HCT116 (cell line): ENCODE measurements at regions not wholly inside any gene's neighbourhood (a gene's known extent, or its start where the extent isn't known, plus 50 kb on each side); places are given as distances from the start of the nearest gene placed in this dataset.

Experiments used
- ATAC-seq: fragments of 200-7000 bp; cut with Tn5 transposase; 2 replicates; pipeline ENCODE4 v1.9.1; 2020; ENCODE audit warnings: mild to moderate bottlenecking, moderate library complexity
- BruUV-seq: library from RNA; stranded (reverse); fragments of 400-500 nt; replicated peaks from 2 replicates; lab custom pipeline; 2021; lab: Mats Ljungman, UMichigan
- CTCF ChIA-PET: fragments of 300-600 bp; sonication (Branson Sonifier 250); formaldehyde crosslinking; loops from one replicate; lab custom pipeline; 2021; ENCODE audit warnings: antibody characterized with exemption; lab: Charles Lee
- POLR2A ChIA-PET: fragments of 300-600, 350-600 bp; sonication (Branson Sonifier 250); formaldehyde crosslinking; loops from one replicate; lab custom pipeline; 2021; ENCODE audit warnings: antibody characterized with exemption; lab: Charles Lee
- RAD21 ChIA-PET, 2 experiments: fragments of 300-600 bp; sonication (Branson Sonifier 250); formaldehyde crosslinking; loops; one replicate each; lab custom pipeline; 2023; ENCODE audit warnings: low total read pairs in 2 of 2; ENCODE audit not compliant: uncharacterized antibody in 2 of 2, unreplicated experiment in 2 of 2, low non-redundant PET in 1 of 2; lab: Charles Lee
- DNase-seq: peaks from one replicate; pipeline ENCODE4 v3.0.0-alpha.2; 2010; ENCODE audit warnings: low read depth, low spot score
- H2AFZ ChIP-seq: fragments of 200-600 bp; shearing (Covaris generic), sonication (generic); 2 replicates; pipeline ENCODE4 v1.6.1; 2017; ENCODE audit warnings: low read depth, mixed run types, mixed read lengths, antibody characterized with exemption, low read length; ENCODE audit not compliant: poor library complexity, severe bottlenecking
- H3K27ac ChIP-seq: 2 replicates; pipeline ENCODE4 v1.5.1; 2012; ENCODE audit warnings: low read depth, low read length
- H3K27me3 ChIP-seq: fragments of 200-600 bp; sonication (generic); 2 replicates; pipeline ENCODE4 v1.6.1; 2016; ENCODE audit warnings: mixed run types, low read length, mixed read lengths; ENCODE audit not compliant: insufficient read depth
- H3K36me3 ChIP-seq, 2 experiments: fragments of 200-500 bp in 1 of 2; fragments of 200-600 bp in 1 of 2; sonication (Bioruptor generic) in 1 of 2; sonication (generic) in 1 of 2; 2 replicates each; pipeline versions ENCODE4 v1.5.1 to v1.6.1; 2014 to 2016; ENCODE audit warnings: low read length in 2 of 2, inconsistent platforms in 1 of 2, mixed read lengths in 1 of 2, mixed run types in 1 of 2; ENCODE audit not compliant: insufficient read depth in 2 of 2, control insufficient read depth in 1 of 2
- H3K4me1 ChIP-seq, 2 experiments: fragments of 200-600 bp in 1 of 2; sonication (generic) in 1 of 2; 2 replicates each; pipeline versions ENCODE4 v1.5.1 to v1.6.1; 2012 to 2017; ENCODE audit warnings: low read length in 2 of 2, inconsistent platforms in 1 of 2, mild to moderate bottlenecking in 1 of 2, mixed read lengths in 1 of 2, mixed run types in 1 of 2, moderate library complexity in 1 of 2; ENCODE audit not compliant: insufficient read depth in 2 of 2, control insufficient read depth in 1 of 2
- H3K4me2 ChIP-seq: fragments of 200-600 bp; sonication (generic); 2 replicates; pipeline ENCODE4 v1.6.1; 2017; ENCODE audit warnings: mixed run types, low read length, mixed read lengths
- H3K4me3 ChIP-seq, 2 experiments: fragments of 200-600 bp in 1 of 2; sonication (generic) in 1 of 2; replicated peaks in 1 of 2; 2 replicates each; pipeline ENCODE4 v1.5.1; 2011 to 2016; ENCODE audit warnings: low read length in 2 of 2, control low read depth in 1 of 2, low read depth in 1 of 2, mild to moderate bottlenecking in 1 of 2, mixed read lengths in 1 of 2, mixed run types in 1 of 2
- H3K79me2 ChIP-seq: fragments of 200-600 bp; sonication (generic); 2 replicates; pipeline ENCODE4 v1.6.1; 2017; ENCODE audit warnings: mild to moderate bottlenecking, mixed run types, low read length, moderate library complexity, mixed read lengths; ENCODE audit not compliant: insufficient read depth
- H3K9ac ChIP-seq: fragments of 200-600 bp; sonication (generic); 2 replicates; pipeline ENCODE4 v1.6.1; 2016; ENCODE audit warnings: low read length, mixed read lengths
- H3K9me2 ChIP-seq: fragments of 200-600 bp; sonication (generic), shearing (Covaris generic); 2 replicates; pipeline ENCODE4 v1.6.1; 2017; ENCODE audit warnings: mixed run types, mild to moderate bottlenecking, moderate library complexity; ENCODE audit not compliant: insufficient read depth
- H3K9me3 ChIP-seq, 2 experiments: fragments of 200-500 bp in 1 of 2; fragments of 200-600 bp in 1 of 2; sonication (Bioruptor generic) in 1 of 2; sonication (generic) in 1 of 2; 2 replicates each; pipeline ENCODE4 v1.6.1; 2014 to 2017; ENCODE audit warnings: low read length in 2 of 2, mixed read lengths in 2 of 2, inconsistent platforms in 1 of 2, low read depth in 1 of 2, mild to moderate bottlenecking in 1 of 2, mixed run types in 1 of 2, moderate library complexity in 1 of 2; ENCODE audit not compliant: control insufficient read depth in 1 of 2, insufficient read depth in 1 of 2
- H4K20me1 ChIP-seq: fragments of 200-600 bp; sonication (generic), shearing (Covaris generic); 2 replicates; pipeline ENCODE4 v1.6.1; 2017; ENCODE audit warnings: mixed run types, mild to moderate bottlenecking, moderate library complexity; ENCODE audit not compliant: insufficient read depth
- ATF3 ChIP-seq: IDR thresholded peaks from 2 replicates; pipeline ENCODE4 v1.6.1; 2012
- CBX3 ChIP-seq: IDR thresholded peaks from 2 replicates; pipeline ENCODE4 v1.6.1; 2012; ENCODE audit warnings: low read depth
- CEBPB ChIP-seq: IDR thresholded peaks from 2 replicates; pipeline ENCODE4 v1.6.1; 2012; ENCODE audit warnings: low read depth
- EGR1 ChIP-seq: IDR thresholded peaks from 2 replicates; pipeline ENCODE4 v1.6.1; 2012; ENCODE audit warnings: low read depth
- EZH2 ChIP-seq: fragments of 200-600 bp; sonication (generic); IDR thresholded peaks from 2 replicates; pipeline ENCODE4 v1.6.1; 2017; ENCODE audit warnings: antibody characterized with exemption, mixed run types
- EZH2phosphoT487 ChIP-seq: fragments of 200-600 bp; IDR thresholded peaks from 2 replicates; pipeline ENCODE4 v1.6.1; 2018; ENCODE audit warnings: antibody characterized with exemption, borderline replicate concordance
- FOSL1 ChIP-seq: IDR thresholded peaks from 2 replicates; pipeline ENCODE4 v1.6.1; 2012; ENCODE audit warnings: low read depth
- JUND ChIP-seq: IDR thresholded peaks from 2 replicates; pipeline ENCODE4 v1.6.1; 2012
- MAX ChIP-seq: IDR thresholded peaks from 2 replicates; pipeline ENCODE4 v1.6.1; 2012
- POLR2AphosphoS5 ChIP-seq: IDR thresholded peaks from 2 replicates; pipeline ENCODE4 v1.6.1; 2011; ENCODE audit warnings: mild to moderate bottlenecking, low read depth, low read length, moderate library complexity
- SIN3A ChIP-seq: IDR thresholded peaks from 2 replicates; pipeline ENCODE4 v1.6.1; 2012; ENCODE audit warnings: low read depth
- SP1 ChIP-seq: IDR thresholded peaks from 2 replicates; pipeline ENCODE4 v1.6.1; 2012; ENCODE audit warnings: low read depth
- SRF ChIP-seq: IDR thresholded peaks from 2 replicates; pipeline ENCODE4 v1.6.1; 2012; ENCODE audit warnings: low read depth
- TCF7L2 ChIP-seq: IDR thresholded peaks from 2 replicates; pipeline ENCODE4 v1.7.0; 2011; ENCODE audit warnings: borderline replicate concordance, inconsistent platforms; ENCODE audit not compliant: insufficient read depth, insufficient read length; ENCODE audit errors: extremely low read depth
- YY1 ChIP-seq: IDR thresholded peaks from 2 replicates; pipeline ENCODE4 v1.6.1; 2011; ENCODE audit warnings: low read length, low read depth, moderate library complexity, mild to moderate bottlenecking; ENCODE audit not compliant: insufficient replicate concordance; ENCODE audit errors: extremely low read depth
- ZFX ChIP-seq: fragments of 450-650 bp; IDR thresholded peaks from 2 replicates; pipeline ENCODE4 v1.6.1; 2017
- intact Hi-C: fragments of 100-400 bp; cut with micrococcal nuclease; formaldehyde crosslinking; loops from 2 replicates; pipeline ENCODE4 v1.10.0; 2022
- TF ChIP-seq, protein P1 (sequence below), 3 experiments: fragments of 200-600 bp in 1 of 3; sonication (generic) in 1 of 3; IDR thresholded peaks in 2 of 3; conservative IDR thresholded peaks in 1 of 3; 2 replicates each; pipeline ENCODE4 v1.5.1; 2012 to 2017; ENCODE audit warnings: low read depth in 2 of 3, low read length in 2 of 3, antibody characterized with exemption in 1 of 3, borderline replicate concordance in 1 of 3, control low read depth in 1 of 3, mild to moderate bottlenecking in 1 of 3, mixed read lengths in 1 of 3, mixed run types in 1 of 3, moderate library complexity in 1 of 3; ENCODE audit not compliant: insufficient read depth in 1 of 3
- TF ChIP-seq, protein P2 (sequence below): IDR thresholded peaks from 2 replicates; pipeline ENCODE4 v1.6.1; 2012; ENCODE audit warnings: low read depth
- TF ChIP-seq, protein P3 (sequence below): IDR thresholded peaks from 2 replicates; pipeline ENCODE4 v1.6.1; 2011; ENCODE audit warnings: mild to moderate bottlenecking, low read length, moderate library complexity; ENCODE audit not compliant: insufficient replicate concordance; ENCODE audit errors: extremely low read depth

GRCh38 chr2:41726364-41726763, 321.5 kb upstream of the PKDCC start:
- RAD21 ChIA-PET, result no interaction called here
- BruUV-seq, result no TSS peak
- DNase-seq, result no peak
- CTCF ChIA-PET, result no interaction called here
- no peaks in the 10 kb centered on the region for H3K79me2 ChIP-seq
- ATAC-seq, result no peak
- TF ChIP-seq JUND (no peak), EZH2 (no peak), CEBPB (no peak), CBX3 (no peak), POLR2AphosphoS5 (no peak), YY1 (no peak), TCF7L2 (no peak), EZH2phosphoT487 (no peak), MAX (no peak), FOSL1 (no peak), EGR1 (no peak), ZFX (no peak), SP1 (no peak), SRF (no peak), ATF3 (no peak), SIN3A (no peak)
- TF ChIP-seq, protein P1, sequence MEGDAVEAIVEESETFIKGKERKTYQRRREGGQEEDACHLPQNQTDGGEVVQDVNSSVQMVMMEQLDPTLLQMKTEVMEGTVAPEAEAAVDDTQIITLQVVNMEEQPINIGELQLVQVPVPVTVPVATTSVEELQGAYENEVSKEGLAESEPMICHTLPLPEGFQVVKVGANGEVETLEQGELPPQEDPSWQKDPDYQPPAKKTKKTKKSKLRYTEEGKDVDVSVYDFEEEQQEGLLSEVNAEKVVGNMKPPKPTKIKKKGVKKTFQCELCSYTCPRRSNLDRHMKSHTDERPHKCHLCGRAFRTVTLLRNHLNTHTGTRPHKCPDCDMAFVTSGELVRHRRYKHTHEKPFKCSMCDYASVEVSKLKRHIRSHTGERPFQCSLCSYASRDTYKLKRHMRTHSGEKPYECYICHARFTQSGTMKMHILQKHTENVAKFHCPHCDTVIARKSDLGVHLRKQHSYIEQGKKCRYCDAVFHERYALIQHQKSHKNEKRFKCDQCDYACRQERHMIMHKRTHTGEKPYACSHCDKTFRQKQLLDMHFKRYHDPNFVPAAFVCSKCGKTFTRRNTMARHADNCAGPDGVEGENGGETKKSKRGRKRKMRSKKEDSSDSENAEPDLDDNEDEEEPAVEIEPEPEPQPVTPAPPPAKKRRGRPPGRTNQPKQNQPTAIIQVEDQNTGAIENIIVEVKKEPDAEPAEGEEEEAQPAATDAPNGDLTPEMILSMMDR (IDR thresholded peaks at IDR 0.05 in 2 of 3, conservative IDR thresholded peaks at IDR 0.05 in 1 of 3; ENCODE audit: borderline replicate concordance in 1 of 3, insufficient read depth in 1 of 3, low read depth in 2 of 3, low read length in 2 of 3), result no peak
- TF ChIP-seq, protein P2, sequence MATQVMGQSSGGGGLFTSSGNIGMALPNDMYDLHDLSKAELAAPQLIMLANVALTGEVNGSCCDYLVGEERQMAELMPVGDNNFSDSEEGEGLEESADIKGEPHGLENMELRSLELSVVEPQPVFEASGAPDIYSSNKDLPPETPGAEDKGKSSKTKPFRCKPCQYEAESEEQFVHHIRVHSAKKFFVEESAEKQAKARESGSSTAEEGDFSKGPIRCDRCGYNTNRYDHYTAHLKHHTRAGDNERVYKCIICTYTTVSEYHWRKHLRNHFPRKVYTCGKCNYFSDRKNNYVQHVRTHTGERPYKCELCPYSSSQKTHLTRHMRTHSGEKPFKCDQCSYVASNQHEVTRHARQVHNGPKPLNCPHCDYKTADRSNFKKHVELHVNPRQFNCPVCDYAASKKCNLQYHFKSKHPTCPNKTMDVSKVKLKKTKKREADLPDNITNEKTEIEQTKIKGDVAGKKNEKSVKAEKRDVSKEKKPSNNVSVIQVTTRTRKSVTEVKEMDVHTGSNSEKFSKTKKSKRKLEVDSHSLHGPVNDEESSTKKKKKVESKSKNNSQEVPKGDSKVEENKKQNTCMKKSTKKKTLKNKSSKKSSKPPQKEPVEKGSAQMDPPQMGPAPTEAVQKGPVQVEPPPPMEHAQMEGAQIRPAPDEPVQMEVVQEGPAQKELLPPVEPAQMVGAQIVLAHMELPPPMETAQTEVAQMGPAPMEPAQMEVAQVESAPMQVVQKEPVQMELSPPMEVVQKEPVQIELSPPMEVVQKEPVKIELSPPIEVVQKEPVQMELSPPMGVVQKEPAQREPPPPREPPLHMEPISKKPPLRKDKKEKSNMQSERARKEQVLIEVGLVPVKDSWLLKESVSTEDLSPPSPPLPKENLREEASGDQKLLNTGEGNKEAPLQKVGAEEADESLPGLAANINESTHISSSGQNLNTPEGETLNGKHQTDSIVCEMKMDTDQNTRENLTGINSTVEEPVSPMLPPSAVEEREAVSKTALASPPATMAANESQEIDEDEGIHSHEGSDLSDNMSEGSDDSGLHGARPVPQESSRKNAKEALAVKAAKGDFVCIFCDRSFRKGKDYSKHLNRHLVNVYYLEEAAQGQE, result no peak
- TF ChIP-seq, protein P3, sequence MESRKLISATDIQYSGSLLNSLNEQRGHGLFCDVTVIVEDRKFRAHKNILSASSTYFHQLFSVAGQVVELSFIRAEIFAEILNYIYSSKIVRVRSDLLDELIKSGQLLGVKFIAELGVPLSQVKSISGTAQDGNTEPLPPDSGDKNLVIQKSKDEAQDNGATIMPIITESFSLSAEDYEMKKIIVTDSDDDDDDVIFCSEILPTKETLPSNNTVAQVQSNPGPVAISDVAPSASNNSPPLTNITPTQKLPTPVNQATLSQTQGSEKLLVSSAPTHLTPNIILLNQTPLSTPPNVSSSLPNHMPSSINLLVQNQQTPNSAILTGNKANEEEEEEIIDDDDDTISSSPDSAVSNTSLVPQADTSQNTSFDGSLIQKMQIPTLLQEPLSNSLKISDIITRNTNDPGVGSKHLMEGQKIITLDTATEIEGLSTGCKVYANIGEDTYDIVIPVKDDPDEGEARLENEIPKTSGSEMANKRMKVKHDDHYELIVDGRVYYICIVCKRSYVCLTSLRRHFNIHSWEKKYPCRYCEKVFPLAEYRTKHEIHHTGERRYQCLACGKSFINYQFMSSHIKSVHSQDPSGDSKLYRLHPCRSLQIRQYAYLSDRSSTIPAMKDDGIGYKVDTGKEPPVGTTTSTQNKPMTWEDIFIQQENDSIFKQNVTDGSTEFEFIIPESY, result no peak
- TF ChIP-seq, all 23 proteins: peak for 0
- POLR2A ChIA-PET, result no interaction called here
- Histone ChIP-seq H2AFZ (no peak overlapping the region), H3K27me3 (peaks cover 13% of the 10 kb centered on the region), H3K9me3 (no peaks in the 10 kb centered on the region), H3K4me3 (no peak overlapping the region), H3K4me1 (no peaks in the 10 kb centered on the region), H3K27ac (no peak overlapping the region), H3K9me2 (no peaks in the 10 kb centered on the region), H3K4me2 (no peak overlapping the region), H3K36me3 (no peaks in the 10 kb centered on the region), H4K20me1 (no peaks in the 10 kb centered on the region), H3K9ac (no peak overlapping the region)
- intact Hi-C loops, result no loop called here
